ENCODE measurements at regions not wholly inside any gene's neighbourhood (a gene's known extent, or its start where the extent isn't known, plus 50 kb on each side); places are given as distances from the start of the nearest gene placed in this dataset.

- CTCF ChIA-PET = no interaction called here
- no peak for DNase-seq (ENCODE audit: low read depth, low spot score)
- no peak for TF ChIP-seq CTCF (IDR thresholded peaks at IDR 0.05; ENCODE audit: insufficient read depth, low read length, missing control alignments)
- H3K4me3 ChIP-seq (ENCODE audit: low read depth, low read length) = no peak overlapping the region
- POLR2A ChIA-PET = no interaction called here
Observed at GRCh38 chr2:34408100-34408499, 809.0 kb upstream of the FAM98A start.

DNA sequence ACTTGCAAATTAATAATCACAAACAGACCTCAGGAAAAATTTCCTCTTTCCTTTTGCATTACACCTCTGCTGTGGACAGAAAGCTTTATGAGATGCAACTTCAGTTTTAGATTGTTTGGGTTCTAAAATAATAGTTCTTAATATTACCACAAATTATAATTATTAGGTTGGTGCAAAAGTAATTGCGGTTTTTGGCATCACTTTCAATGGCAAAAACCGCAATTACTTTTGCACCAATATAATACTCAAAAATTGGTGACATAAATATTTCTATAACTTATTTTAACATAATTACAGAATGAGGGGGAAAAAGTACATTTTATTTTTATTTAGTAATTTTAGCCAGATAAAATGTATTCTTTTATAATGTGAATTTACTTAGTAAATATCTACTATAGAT is 804.4 kb upstream of the FAM98A start:
- ChIA-PET CTCF (no interaction called here), POLR2A (no interaction called here)
- H3K4me3 ChIP-seq (ENCODE audit: low read depth, low read length) = no peak overlapping the region
- no peak for DNase-seq (ENCODE audit: low read depth, low spot score)
- TF ChIP-seq CTCF (IDR thresholded peaks at IDR 0.05; ENCODE audit: insufficient read depth, low read length, missing control alignments) = no peak

GRCh38 chr2:34402376-34402775 is 803.3 kb upstream of the FAM98A start:
- no peak overlapping the region for H3K4me3 ChIP-seq (ENCODE audit: low read depth, low read length)
- TF ChIP-seq CTCF (IDR thresholded peaks at IDR 0.05; ENCODE audit: insufficient read depth, low read length, missing control alignments) = no peak
- no peak for DNase-seq (ENCODE audit: low read depth, low spot score)
- CTCF ChIA-PET = no interaction called here
- POLR2A ChIA-PET = no interaction called here

DNA sequence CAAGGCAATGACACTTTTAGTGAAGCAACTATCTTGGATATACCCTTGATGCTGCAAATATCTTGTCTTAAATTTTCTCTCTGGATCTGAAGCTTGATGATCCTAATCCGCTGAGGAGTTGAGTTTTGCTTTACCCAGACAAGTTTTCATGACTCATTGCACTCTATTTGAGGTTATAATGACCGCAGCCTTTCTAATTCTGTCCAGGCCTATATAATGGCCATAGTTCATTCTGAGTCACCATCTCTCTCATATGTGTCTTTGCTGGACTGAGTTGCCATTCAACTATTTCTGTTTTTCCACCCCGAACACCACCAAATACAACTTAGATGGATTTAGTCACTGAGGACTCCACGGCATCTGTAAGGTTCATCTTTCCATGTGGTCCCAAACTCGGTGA is 802.1 kb upstream of the FAM98A start:
- no peak for TF ChIP-seq CTCF (IDR thresholded peaks at IDR 0.05; ENCODE audit: insufficient read depth, low read length, missing control alignments)
- no peak for DNase-seq (ENCODE audit: low read depth, low spot score)
- CTCF ChIA-PET = no interaction called here
- H3K4me3 ChIP-seq (ENCODE audit: low read depth, low read length) = no peak overlapping the region
- POLR2A ChIA-PET = no interaction called here

- ChIA-PET POLR2A (no interaction called here), CTCF (no interaction called here)
- no peak for DNase-seq (ENCODE audit: low read depth, low spot score)
- no peak overlapping the region for H3K4me3 ChIP-seq (ENCODE audit: low read depth, low read length)
- TF ChIP-seq CTCF (IDR thresholded peaks at IDR 0.05; ENCODE audit: insufficient read depth, low read length, missing control alignments) = no peak
Observed at GRCh38 chr2:34388446-34388845, 789.3 kb upstream of the FAM98A start.

- ChIA-PET CTCF (no interaction called here), POLR2A (no interaction called here)
- DNase-seq (ENCODE audit: low read depth, low spot score) = no peak
- no peak overlapping the region for H3K4me3 ChIP-seq (ENCODE audit: low read depth, low read length)
- TF ChIP-seq CTCF (IDR thresholded peaks at IDR 0.05; ENCODE audit: insufficient read depth, low read length, missing control alignments) = no peak
Observed at GRCh38 chr2:34387536-34387935, 788.4 kb upstream of the FAM98A start.

Data from AG04449 (cell line).